HG03066 (cell line): ENCODE measurements at regions not wholly inside any gene's neighbourhood (a gene's known extent, or its start where the extent isn't known, plus 50 kb on each side); places are given as distances from the start of the nearest gene placed in this dataset.

ENCODE experiments used
- ATAC-seq: cut with Tn5 transposase; IDR thresholded peaks from one replicate; pipeline ENCODE4 v1.9.1; 2021; ENCODE audit warnings: low read depth; ENCODE audit not compliant: unreplicated experiment

- ATAC-seq = no peak
Observed at GRCh38 chr20:19807946-19808330, 49.9 kb downstream of the RIN2 start.

DNA sequence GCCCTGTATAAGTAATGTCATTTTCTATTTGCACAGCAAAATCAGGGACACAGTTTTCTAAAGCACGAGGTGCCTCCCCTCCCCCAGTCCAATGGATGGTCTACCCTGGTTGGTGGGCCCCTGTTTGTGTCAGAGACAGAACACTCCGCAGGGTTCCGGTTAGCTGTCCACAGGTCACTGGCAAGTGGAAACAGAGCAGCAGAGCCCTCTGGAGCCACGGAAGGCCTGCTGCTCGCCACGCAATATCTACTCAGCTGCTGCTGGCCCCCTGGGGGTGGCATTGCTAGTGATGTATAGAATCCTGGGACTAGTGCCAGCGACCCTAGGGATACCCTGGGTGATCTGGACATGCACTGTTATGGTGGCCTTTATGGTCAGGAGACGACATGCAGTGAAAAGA, 50.4 kb downstream of the RIN2 start:
- no peak for ATAC-seq

DNA sequence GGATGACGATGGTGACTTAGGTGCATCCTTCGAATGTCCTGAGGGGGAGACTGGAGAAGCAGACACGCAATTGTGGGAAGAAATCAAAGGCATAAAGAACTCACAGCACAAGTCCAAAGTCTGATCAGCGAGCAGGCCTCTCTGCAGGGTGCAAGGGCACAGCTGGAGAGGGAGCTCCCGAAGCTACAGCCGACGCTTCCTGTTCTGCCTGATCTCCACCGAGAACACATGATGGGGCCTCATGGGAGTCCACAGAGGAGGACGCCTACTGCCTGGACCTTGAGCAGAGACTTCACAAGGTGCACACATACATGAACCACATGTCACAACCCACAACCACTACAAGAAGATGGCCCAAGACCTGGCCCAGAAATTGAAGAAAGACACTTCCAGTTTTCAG, 51.4 kb downstream of the RIN2 start:
- ATAC-seq = no peak

DNA sequence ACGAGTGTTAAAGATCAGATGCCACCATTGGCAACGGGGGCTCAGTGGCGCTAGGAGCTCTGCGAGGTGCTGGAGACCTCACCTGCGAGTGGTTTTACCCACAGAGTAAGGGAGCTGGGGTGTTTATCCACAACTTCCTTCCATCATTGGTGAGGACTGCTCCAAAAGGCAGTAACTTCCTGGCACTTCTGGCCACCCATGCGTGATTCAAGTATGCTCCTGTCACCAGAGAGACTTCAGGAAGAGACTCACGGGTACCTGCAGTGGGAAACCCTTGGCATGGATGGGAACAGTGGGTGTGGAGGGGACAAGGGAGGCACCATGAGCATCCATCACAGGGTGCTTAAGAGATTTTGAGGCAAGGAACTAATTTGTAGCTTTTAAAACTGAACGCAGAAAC, 53.2 kb downstream of the RIN2 start:
- no peak for ATAC-seq

DNA sequence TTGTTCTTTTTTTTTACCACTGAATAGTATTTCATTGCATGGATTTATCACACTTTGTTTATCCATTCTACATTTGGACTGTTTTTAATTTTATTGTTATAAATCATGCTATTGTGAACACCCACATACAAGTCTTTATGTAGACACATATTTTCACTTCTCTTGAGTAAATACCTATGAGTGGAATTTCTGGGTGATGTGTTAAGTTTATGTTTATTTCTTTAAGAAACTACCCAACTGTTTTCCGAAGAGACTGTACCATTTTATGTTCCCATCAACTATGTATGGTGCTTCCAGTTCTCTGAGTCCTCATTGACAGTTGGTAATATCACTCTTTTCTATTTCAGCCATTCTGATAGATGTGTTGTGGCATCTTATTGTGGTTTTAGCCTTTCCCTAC, 54.0 kb downstream of the RIN2 start:
- no peak for ATAC-seq

DNA sequence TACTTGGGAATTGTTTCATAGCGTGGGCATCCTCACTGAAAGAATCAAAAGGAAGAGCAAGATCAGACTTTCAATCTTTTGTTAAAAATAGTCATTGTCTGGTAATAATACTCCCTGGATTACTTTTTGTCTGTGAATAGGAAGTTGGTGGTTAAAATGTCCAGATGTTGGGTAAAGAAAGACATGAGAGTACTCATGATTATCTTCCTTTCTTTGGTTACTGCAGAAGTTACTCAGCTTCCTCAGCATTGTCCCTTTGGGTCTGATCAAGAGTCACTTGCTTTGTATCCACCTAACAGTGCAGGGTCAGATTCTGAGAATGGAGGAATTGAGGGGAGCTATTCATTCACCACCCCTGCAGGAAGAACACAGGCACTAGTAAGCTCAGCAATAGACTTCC, 54.6 kb downstream of the RIN2 start:
- no peak for ATAC-seq

DNA sequence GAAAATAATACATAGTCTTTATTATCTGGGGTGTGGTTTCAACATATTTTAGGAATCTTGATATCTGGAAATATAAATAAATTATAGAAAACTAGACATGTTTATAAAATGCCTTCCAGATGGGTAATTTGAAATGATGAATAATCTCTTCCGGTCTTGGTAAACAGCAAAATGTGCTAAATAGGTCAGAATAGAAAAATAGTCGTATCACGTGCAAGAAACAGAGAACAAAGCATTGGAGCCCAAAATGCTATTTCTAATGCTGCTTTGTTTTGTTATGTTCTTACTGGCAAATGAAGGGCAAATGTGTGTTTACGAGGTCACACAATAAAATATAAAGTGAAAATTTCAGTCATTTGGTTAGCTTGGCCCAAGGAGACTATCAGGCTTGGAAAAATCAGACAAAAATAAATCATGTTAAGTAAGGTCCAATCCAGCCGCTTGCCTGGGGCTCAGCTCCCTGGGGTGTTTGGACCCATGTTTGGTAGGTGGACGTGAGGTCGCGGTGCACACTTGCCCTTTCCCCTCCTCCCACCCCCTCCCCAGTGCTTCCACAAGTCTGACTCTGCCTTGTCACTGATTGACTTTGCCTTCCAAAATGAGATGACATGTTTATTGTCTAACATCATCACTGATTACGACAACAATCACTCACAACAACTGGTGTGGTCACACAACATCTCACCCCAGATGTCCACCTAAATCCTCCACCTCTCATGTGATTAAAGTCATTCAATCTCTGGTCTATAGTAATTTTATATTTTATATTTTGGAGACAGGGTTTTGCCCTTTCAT, 56.0 kb downstream of the RIN2 start:
- no peak for ATAC-seq

GRCh38 chr20:19815553-19815991, 57.5 kb downstream of the RIN2 start:
- no peak for ATAC-seq

DNA sequence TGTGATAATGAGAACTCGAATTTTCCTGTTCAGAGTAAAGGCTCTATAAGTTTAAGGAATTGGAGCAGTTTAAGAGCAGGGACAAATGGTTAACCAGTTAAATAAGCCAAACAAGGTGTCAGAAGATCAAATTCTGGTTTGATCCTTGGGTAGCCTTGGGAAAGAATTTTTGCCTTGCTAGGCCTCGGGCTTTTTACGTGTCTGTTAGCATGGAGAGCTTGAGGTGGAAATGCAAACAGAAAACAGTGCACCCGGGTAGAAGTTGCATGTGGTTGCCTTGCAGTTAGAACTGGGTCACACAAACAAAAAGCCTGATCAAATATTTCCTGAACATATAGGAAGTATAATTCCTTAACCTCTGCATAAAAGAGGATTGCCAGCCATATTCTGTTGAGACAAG, 58.3 kb downstream of the RIN2 start:
- no peak for ATAC-seq

- no peak for ATAC-seq
Observed at GRCh38 chr20:19817017-19817416, 59.0 kb downstream of the RIN2 start.

DNA sequence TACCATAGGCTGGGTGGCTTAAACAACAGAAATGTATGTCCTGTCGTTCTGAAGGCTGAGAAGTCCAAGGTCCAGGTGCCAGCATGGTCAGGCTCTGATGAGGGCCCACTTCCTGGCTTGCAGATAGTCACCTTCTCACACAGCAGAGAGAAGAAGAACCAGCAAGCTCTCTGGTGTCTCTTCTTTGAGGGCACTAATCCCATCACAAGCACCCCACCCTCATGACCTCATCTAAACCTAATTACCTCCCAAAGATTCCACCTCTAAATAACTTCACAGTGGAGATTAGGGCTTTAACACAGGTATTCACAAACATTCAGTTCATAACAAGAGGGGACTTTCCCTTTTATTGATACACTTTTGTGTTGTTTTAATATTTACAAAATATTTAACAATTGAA, 61.1 kb downstream of the RIN2 start:
- no peak for ATAC-seq

GRCh38 chr20:19820555-19821211, 62.6 kb downstream of the RIN2 start:
- no peak for ATAC-seq

DNA sequence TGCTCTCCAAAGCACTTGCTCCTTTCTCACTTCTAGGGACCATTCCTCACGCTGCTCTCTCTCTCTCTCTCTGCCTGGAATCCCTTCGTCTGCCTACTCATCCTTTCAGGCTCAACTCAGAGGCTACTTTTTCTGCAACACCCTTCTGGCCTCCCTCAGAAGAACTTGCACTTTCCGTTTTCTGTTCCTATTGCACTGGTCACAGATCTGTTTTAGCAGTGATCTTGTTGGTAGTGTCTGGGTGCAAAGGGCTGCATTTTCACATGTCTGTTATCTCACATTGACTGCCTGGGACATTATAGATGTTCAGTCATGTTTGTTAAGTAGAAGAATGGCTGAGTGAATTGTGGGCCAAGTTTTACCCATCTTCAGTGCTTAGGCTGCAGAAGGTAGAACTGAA, 63.5 kb downstream of the RIN2 start:
- no peak for ATAC-seq

GRCh38 chr20:19823216-19823615, 65.2 kb downstream of the RIN2 start:
- no peak for ATAC-seq

DNA sequence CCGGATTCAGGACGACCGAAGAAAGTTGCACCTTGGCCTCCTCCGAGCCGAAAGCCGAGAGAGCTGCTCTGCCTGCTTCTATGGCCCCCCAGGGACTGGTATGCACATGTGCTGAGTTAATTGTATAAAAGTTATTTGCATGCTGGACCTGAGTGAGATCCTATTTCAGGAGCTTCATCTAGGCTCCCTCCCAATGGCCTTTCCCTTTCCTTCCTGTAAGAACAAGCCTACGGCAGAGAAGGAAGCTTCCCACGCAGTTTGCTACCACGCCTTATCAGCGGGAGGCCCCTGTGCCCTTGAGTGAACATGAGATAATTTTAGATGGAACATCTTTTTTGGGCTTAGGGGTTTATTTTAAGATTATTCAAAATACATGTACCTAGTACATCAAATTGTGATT, 65.9 kb downstream of the RIN2 start:
- no peak for ATAC-seq

DNA sequence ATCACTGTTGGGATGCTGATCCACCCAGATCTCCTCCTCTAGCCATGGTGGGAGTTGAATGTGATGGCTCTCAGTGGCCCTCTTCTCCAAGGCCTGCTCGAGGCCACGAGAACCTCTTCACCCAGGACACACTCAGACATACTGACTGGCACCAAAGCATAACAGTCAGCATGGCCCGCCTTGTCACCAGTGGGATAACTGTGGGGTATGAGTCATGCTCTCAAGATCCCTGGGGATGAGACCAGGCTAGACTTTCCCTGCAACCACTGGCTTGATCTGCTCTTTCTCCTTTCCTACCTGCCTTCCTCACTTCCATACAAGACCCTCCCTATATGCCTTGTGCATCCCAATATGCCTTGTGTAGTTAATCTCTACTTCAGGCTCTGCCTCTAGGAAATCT, 66.8 kb downstream of the RIN2 start:
- ATAC-seq = no peak

DNA sequence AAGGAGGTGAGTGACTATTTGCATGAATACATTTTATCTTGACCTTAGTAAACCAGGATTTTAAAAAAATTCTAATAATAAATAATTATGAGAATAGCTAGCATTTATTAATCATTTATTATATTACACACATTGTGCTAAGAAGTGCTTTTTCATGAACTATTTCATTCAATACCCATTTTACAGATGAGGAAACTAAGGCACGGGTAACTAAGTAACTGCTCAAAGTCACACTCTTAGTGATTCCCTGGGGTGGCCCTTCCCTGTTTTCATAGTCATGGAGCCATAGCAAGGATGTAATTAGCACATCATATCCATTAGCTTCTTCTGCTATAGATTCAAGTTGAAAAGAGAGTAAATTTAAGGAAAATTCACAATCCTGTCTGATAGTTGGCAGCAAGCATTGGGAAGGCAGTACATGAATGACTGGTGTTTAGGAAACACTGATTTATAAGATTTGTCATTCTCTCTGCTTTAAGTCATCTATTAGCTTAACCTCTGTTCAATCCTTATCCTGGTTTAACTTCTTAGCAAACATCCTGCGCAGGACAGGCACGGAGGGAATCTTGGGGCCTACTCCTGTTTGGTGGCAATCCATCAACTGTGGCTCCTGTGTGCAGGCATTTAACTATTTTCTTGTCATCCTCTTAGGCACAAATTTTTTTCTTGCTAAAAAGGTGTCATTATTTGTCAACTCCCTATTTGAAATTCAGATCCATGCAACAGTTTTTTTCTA, 68.3 kb downstream of the RIN2 start:
- ATAC-seq = no peak

- peak; percentile 18 for ATAC-seq
Observed at GRCh38 chr20:19827818-19828217, 69.8 kb downstream of the RIN2 start.

DNA sequence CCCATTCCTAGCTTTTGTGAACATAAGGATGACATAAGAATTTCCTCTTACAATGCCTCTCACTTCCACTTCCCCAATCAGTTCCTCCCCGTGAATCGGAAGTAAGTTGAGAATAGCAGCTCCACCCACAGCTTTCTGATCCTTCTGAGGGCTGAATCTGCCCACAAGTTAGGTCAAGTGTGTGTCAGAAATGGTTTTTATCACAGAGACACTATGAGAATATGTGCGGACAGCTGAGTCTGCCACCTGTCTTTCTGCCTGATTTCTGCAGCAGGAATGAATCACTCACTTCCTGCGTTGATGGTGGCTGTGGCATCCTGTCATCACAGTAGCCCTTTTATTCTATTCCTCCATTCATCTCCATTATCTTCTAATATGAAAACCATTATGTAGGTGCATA, 70.2 kb downstream of the RIN2 start:
- ATAC-seq = peak; percentile 93

DNA sequence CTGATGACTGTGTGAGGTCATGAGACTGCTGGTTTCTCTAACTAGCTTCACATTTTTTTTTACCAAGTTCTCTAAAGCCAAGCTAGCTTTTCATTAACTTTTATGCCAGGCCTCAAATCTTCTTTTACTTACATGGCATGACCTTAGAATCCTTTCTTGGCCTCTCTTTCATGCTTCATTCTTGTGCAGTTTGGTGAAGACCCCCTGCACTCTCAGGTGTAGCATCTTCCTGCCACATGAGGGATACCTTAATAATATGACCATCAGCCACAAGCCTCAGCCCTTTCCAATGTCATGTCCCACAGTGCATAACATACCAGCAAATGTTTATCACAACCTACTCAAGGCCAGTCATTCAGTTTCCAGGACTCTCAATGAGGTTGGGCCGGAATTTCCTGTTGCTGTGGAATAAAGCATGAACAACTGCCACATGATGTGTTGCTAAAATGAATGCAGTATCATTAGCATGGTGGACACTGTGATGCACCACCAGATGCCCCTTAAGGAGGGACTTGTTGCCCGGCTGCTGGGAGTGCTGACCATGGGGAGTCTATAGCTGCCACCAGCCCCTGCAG, 72.2 kb downstream of the RIN2 start:
- ATAC-seq = no peak

- ATAC-seq = no peak
Observed at GRCh38 chr20:19832875-19833274, 74.8 kb downstream of the RIN2 start.
